OCI-LY7 (cell line): ENCODE measurements at regions not wholly inside any gene's neighbourhood (a gene's known extent, or its start where the extent isn't known, plus 50 kb on each side); places are given as distances from the start of the nearest gene placed in this dataset. TPM values are rescaled to one million over a fixed set of nuclear protein-coding genes. Genes with fewer than 3 reads are reported as not detected.

ENCODE experiments used
- BruUV-seq: library from RNA; stranded (reverse); fragments of 400-500 nt; replicated peaks from 2 replicates; lab custom pipeline; 2021; lab: Mats Ljungman, UMichigan
- CTCF ChIA-PET: fragments of 300-600 bp; sonication (Branson Sonifier 250); formaldehyde crosslinking; loops from one replicate; lab custom pipeline; 2022; ENCODE audit warnings: antibody characterized with exemption; ENCODE audit not compliant: unreplicated experiment; lab: Charles Lee
- POLR2A ChIA-PET: fragments of 300-600 bp; sonication (Branson Sonifier 250); formaldehyde crosslinking; loops from one replicate; lab custom pipeline; 2022; ENCODE audit warnings: antibody characterized with exemption; lab: Charles Lee
- DNase-seq: peaks from one replicate; pipeline ENCODE4 v3.0.0-alpha.2; 2015; ENCODE audit warnings: low spot score
- H2AFZ ChIP-seq: fragments of 200-600 bp; sonication (generic), shearing (Covaris generic); 2 replicates; pipeline ENCODE4 v1.6.1; 2014; ENCODE audit warnings: mild to moderate bottlenecking, antibody characterized with exemption, low read length, moderate library complexity
- H3K27ac ChIP-seq: fragments of 200-600 bp; sonication (generic); 2 replicates; pipeline ENCODE4 v1.5.1; 2014; ENCODE audit warnings: mixed run types, low read depth, mild to moderate bottlenecking, moderate library complexity, low read length, inconsistent platforms; ENCODE audit not compliant: poor library complexity, severe bottlenecking
- H3K36me3 ChIP-seq: fragments of 200-600 bp; sonication (generic); 2 replicates; pipeline ENCODE4 v1.6.1; 2014; ENCODE audit warnings: mild to moderate bottlenecking, antibody characterized with exemption, low read length, moderate library complexity, mixed read lengths; ENCODE audit not compliant: insufficient read depth
- H3K4me1 ChIP-seq: fragments of 200-600 bp; sonication (generic); 2 replicates; pipeline ENCODE4 v1.5.1; 2014; ENCODE audit warnings: mild to moderate bottlenecking, low read length; ENCODE audit not compliant: insufficient read depth, poor library complexity, severe bottlenecking
- H3K4me2 ChIP-seq: fragments of 200-600 bp; sonication (generic); 2 replicates; pipeline ENCODE4 v1.6.1; 2014; ENCODE audit warnings: mild to moderate bottlenecking, low read length
- H3K4me3 ChIP-seq: fragments of 200-600 bp; sonication (generic); 2 replicates; pipeline ENCODE4 v1.5.1; 2014; ENCODE audit warnings: mild to moderate bottlenecking, low read depth, low read length; ENCODE audit not compliant: poor library complexity, severe bottlenecking
- H3K79me2 ChIP-seq: fragments of 200-600 bp; sonication (generic); 2 replicates; pipeline ENCODE4 v1.6.1; 2016; ENCODE audit warnings: low read depth, mild to moderate bottlenecking, low read length, moderate library complexity, mixed read lengths; ENCODE audit not compliant: insufficient read depth
- H3K9me2 ChIP-seq: fragments of 200-600 bp; sonication (generic); 2 replicates; pipeline ENCODE4 v1.6.1; 2016; ENCODE audit warnings: mild to moderate bottlenecking, low read length, mixed read lengths; ENCODE audit not compliant: insufficient read depth
- H3K9me3 ChIP-seq: fragments of 200-600 bp; sonication (generic); 2 replicates; pipeline ENCODE4 v1.6.1; 2014; ENCODE audit warnings: mild to moderate bottlenecking, mixed run types, low read length, mixed read lengths
- H4K20me1 ChIP-seq: fragments of 200-600 bp; sonication (generic); 2 replicates; pipeline ENCODE4 v1.6.1; 2014; ENCODE audit warnings: mild to moderate bottlenecking, antibody characterized with exemption, low read length, moderate library complexity, mixed read lengths; ENCODE audit not compliant: insufficient read depth
- CTCF ChIP-seq: fragments of 200-600 bp; sonication (generic); conservative IDR thresholded peaks from 2 replicates; pipeline ENCODE4 v1.5.1; 2014; ENCODE audit warnings: mild to moderate bottlenecking, antibody characterized with exemption, low read length, moderate library complexity, mixed read lengths
- EZH2phosphoT487 ChIP-seq: fragments of 200-600 bp; sonication (generic); IDR thresholded peaks from 2 replicates; pipeline ENCODE4 v1.6.1; 2018; ENCODE audit warnings: low read depth, borderline replicate concordance, mild to moderate bottlenecking, mixed run types, antibody characterized with exemption, low read length, moderate library complexity, mixed read lengths
- intact Hi-C: fragments of 100-400 bp; cut with micrococcal nuclease; formaldehyde crosslinking; loops from one replicate; pipeline ENCODE4 v1.10.0; 2022; ENCODE audit not compliant: unreplicated experiment
- small RNA-seq: library from RNA; depleted of rRNA; stranded (forward); fragments of <200 nt; gene quantifications from one replicate; pipeline ENCODE3, GENCODE V24; 2014

- Histone ChIP-seq H4K20me1 (no peaks in the 10 kb centered on the region), H3K9me2 (no peaks in the 10 kb centered on the region), H3K36me3 (no peaks in the 10 kb centered on the region), H3K4me1 (no peaks in the 10 kb centered on the region), H3K79me2 (no peaks in the 10 kb centered on the region), H3K4me3 (no peak overlapping the region), H2AFZ (no peak overlapping the region), H3K27ac (no peak overlapping the region), H3K9me3 (0 out of 2 replicates have a peak, but pooled peaks cover 8% of the 10 kb centered on the region), H3K4me2 (no peak overlapping the region)
- CTCF ChIA-PET = no interaction called here
- no peak for DNase-seq
- POLR2A ChIA-PET = interaction anchor here (1.7 kb wide), 1 partner anchor 9 kb away, joined by 5 read pairs; no protein-coding TSS in a partner anchor
- BruUV-seq = no TSS peak
- TF ChIP-seq EZH2phosphoT487 = no peak
- TF ChIP-seq CTCF = no peak
- intact Hi-C loops = no loop called here
Observed at GRCh38 chr4:55284331-55284730, 61.7 kb upstream of the SRD5A3 start.

GRCh38 chr4:55291227-55291640 is 54.8 kb upstream of the SRD5A3 start:
- Histone ChIP-seq H3K79me2 (no peaks in the 10 kb centered on the region), H3K27ac (no peak overlapping the region), H3K4me1 (no peaks in the 10 kb centered on the region), H3K4me3 (no peak overlapping the region), H4K20me1 (no peaks in the 10 kb centered on the region), H2AFZ (no peak overlapping the region), H3K9me2 (no peaks in the 10 kb centered on the region), H3K4me2 (no peak overlapping the region), H3K9me3 (no peaks in the 10 kb centered on the region), H3K36me3 (no peaks in the 10 kb centered on the region)
- TF ChIP-seq CTCF = no peak
- TF ChIP-seq EZH2phosphoT487 = no peak
- DNase-seq = no peak
- CTCF ChIA-PET = no interaction called here
- no TSS peak for BruUV-seq
- intact Hi-C loops = no loop called here
- POLR2A ChIA-PET = interaction anchor here (0.6 kb wide), 1 partner anchor 430 kb away, joined by 4 read pairs; no protein-coding TSS in a partner anchor

- no peak overlapping the region for H2AFZ ChIP-seq
- CTCF ChIA-PET = no interaction called here
- no peaks in the 10 kb centered on the region for H4K20me1 ChIP-seq
- no peaks in the 10 kb centered on the region for H3K4me1 ChIP-seq
- DNase-seq = no peak
- no peaks in the 10 kb centered on the region for H3K36me3 ChIP-seq
- H3K79me2 ChIP-seq = no peaks in the 10 kb centered on the region
- intact Hi-C loops = no loop called here
- POLR2A ChIA-PET = no interaction called here
- H3K4me3 ChIP-seq = no peak overlapping the region
- no peak overlapping the region for H3K4me2 ChIP-seq
- no peaks in the 10 kb centered on the region for H3K9me3 ChIP-seq
- no TSS peak for BruUV-seq
- H3K9me2 ChIP-seq = no peaks in the 10 kb centered on the region
- no peak overlapping the region for H3K27ac ChIP-seq
- TF ChIP-seq EZH2phosphoT487 = no peak
- no peak for TF ChIP-seq CTCF
Observed at GRCh38 chr4:55296096-55296495, 49.9 kb upstream of the SRD5A3 start.

Small RNA genes lying in the stretch of these regions (small RNA-seq; reads per million reads assigned to genes)
- gene RN7SL822P (not detected), gene RNU6-746P (not detected)
